BE2C (cell line): ENCODE measurements at regions not wholly inside any gene's neighbourhood (a gene's known extent, or its start where the extent isn't known, plus 50 kb on each side); places are given as distances from the start of the nearest gene placed in this dataset.

Source experiments
- DNase-seq: peaks from one replicate; pipeline ENCODE4 v3.0.0-alpha.2; 2020
- H3K27me3 ChIP-seq: fragments of 250-450 bp; sonication (Bioruptor Pico); 2 replicates; pipeline ENCODE4 v1.5.1; 2020; ENCODE audit warnings: mild to moderate bottlenecking
- H3K36me3 ChIP-seq: fragments of 250-450 bp; sonication (Bioruptor Pico); 2 replicates; pipeline ENCODE4 v1.5.1; 2020; ENCODE audit warnings: mild to moderate bottlenecking
- H3K4me1 ChIP-seq: fragments of 250-450 bp; sonication (Bioruptor Pico); 2 replicates; pipeline ENCODE4 v1.5.1; 2020
- H3K4me3 ChIP-seq: 2 replicates; pipeline ENCODE4 v1.5.1; 2011; ENCODE audit warnings: low read depth, low read length
- H3K9me3 ChIP-seq: fragments of 250-450 bp; sonication (Bioruptor Pico); 2 replicates; pipeline ENCODE4 v1.5.1; 2020
- TF ChIP-seq, protein P1 (sequence below): IDR thresholded peaks from 2 replicates; pipeline ENCODE4 v1.5.1; 2012; ENCODE audit warnings: mild to moderate bottlenecking, low read depth, low read length

DNA sequence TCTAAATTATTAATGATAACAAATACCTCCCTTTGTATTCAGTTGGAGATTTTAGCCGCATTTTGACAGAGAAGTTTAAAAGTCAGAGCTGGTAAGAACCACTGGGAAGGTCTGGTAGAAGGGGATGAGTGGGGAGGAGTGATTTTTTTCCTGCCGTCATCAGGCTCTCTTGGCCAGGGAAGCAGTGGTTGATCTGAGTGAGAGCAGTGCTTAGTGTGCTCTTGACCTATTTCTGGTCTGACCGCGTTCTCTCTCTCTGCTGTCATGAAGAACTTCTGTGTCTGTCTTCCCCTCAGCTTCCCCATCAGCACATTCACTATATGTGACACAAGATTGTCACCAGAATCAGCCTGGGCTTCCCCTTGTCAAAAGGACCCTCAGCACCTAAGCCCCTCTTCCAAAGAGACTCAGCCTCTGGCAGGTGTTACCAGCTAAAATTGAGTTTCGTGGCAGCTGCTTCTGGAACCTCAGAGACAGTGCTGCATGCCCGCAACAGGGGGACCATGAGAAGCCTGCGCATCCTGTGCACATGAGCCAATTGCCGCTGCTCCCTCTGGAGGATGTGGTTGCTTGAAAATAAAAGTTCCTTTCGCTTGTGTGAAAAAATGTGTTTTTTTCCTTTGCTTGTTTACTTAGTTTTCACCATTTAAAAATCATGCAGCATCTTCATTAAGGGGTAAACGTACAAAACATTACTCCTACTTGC lies 268.9 kb downstream of the C4orf33 start:
- no peaks in the 10 kb centered on the region for H3K9me3 ChIP-seq
- peaks cover 5% of the 10 kb centered on the region; the same call in 1 of the 2 replicates for H3K4me1 ChIP-seq
- DNase-seq, result no peak
- no peaks in the 10 kb centered on the region for H3K27me3 ChIP-seq
- no peak overlapping the region for H3K4me3 ChIP-seq
- TF ChIP-seq, protein P1, sequence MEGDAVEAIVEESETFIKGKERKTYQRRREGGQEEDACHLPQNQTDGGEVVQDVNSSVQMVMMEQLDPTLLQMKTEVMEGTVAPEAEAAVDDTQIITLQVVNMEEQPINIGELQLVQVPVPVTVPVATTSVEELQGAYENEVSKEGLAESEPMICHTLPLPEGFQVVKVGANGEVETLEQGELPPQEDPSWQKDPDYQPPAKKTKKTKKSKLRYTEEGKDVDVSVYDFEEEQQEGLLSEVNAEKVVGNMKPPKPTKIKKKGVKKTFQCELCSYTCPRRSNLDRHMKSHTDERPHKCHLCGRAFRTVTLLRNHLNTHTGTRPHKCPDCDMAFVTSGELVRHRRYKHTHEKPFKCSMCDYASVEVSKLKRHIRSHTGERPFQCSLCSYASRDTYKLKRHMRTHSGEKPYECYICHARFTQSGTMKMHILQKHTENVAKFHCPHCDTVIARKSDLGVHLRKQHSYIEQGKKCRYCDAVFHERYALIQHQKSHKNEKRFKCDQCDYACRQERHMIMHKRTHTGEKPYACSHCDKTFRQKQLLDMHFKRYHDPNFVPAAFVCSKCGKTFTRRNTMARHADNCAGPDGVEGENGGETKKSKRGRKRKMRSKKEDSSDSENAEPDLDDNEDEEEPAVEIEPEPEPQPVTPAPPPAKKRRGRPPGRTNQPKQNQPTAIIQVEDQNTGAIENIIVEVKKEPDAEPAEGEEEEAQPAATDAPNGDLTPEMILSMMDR, result no peak
- H3K36me3 ChIP-seq, result no peaks in the 10 kb centered on the region

DNA sequence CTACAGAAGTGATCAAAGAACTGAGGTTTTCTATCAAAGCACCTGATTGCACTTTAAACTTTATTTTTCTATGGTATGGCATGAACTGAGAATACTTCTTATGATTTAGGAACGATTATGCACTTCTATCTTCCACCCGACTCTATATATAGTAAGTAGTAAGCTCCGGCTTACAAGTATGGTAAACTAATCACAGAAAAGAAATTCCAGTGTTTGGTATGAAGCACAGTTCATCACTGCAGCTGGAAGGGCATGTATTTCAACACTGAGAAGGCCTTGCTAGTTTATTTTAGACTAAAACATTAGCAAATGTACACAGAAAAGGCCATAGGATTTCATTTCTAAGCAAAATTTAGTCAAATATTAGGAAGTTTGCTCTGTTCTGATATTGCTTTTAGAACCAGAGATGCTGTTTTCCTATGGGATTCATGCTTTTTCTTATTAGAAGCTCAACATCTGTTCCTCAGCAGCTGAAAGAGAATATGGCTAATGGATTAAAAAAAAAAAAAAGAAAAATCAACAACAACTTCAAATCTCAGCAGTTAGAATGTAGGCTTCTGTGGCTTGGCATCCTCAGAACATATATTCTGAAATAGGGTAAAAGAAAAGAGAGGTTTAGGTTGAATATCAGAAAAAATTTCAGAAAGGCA lies 273.5 kb downstream of the C4orf33 start:
- Histone ChIP-seq H3K27me3 (no peaks in the 10 kb centered on the region), H3K4me1 (no peaks in the 10 kb centered on the region), H3K9me3 (no peaks in the 10 kb centered on the region), H3K36me3 (no peaks in the 10 kb centered on the region), H3K4me3 (no peak overlapping the region)
- DNase-seq, result no peak
- TF ChIP-seq, protein P1, result no peak

DNA sequence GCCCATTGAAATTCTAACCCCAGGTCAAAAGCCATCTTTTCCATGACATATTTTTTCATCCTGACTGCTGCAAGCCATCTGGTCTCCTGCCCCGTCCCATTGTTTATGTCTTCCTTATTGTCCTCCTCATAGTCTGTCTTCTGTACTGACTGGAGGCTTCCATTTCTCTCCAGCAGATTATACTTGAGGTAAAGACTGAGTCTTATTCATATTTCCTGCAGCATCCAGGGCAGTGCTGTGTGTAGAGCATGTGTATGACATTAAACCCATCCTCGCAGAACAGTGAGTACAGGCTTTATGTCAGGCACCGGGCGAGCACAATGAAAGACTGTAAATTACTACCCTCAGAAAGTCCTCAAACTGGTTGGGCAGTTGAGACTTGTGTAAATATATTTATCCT lies 275.1 kb downstream of the C4orf33 start:
- Histone ChIP-seq H3K4me3 (no peak overlapping the region), H3K4me1 (no peaks in the 10 kb centered on the region), H3K27me3 (no peaks in the 10 kb centered on the region), H3K36me3 (no peaks in the 10 kb centered on the region), H3K9me3 (no peaks in the 10 kb centered on the region)
- TF ChIP-seq, protein P1, result no peak
- DNase-seq, result no peak

DNA sequence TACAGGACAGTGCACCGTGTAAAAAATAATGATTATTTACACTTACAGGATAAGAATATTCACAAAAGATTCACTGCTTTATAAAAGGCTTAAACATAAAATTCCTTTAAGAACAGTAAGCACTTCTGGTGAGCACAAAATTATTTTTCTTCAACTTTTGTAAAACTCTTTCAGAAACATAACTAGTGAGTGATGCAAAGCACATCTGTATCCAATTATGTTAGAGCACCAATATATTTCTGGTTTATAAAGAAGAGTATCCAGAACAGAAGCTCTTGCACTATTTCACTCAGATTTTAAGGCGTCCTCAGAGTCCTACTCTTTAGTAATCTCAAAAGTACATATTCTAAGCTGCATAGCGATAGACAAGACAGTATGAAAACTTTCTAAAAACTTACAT lies 276.0 kb downstream of the C4orf33 start:
- Histone ChIP-seq H3K36me3 (no peaks in the 10 kb centered on the region), H3K4me1 (no peaks in the 10 kb centered on the region), H3K4me3 (no peak overlapping the region), H3K9me3 (no peaks in the 10 kb centered on the region), H3K27me3 (no peaks in the 10 kb centered on the region)
- TF ChIP-seq, protein P1, result no peak
- no peak for DNase-seq

DNA sequence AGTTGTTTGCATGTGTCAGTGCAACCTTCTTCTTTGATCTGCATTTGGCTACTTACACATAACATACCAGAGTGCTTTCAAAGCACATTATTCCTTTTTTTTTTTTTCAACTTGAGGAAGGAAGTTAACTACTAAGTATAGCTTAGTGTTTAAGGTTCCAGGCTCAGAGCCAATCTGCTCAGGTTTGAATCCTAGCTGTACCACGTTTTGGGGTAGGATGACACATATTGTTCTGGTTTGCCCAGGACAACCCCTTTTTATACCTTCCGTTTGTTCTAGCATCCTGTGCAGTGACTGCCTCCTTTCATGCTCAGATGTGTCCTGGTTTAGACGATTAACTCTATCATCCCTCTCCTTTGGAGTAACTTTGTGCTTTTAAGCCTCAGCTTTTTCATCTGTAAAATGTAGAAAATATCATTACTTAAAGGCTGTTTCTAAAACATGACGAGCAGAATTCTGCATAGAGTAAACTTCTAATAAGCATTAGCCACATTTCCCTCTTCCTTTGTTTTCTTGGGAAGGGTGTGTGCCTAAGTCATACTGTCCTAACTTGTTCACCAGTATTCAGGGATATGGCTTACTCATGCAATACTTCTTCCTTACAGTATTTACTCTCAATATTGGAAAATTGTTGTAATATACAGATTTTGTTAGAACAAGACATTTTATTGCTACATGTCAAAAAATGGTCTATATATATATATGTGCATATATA lies 281.3 kb downstream of the C4orf33 start:
- Histone ChIP-seq H3K27me3 (no peaks in the 10 kb centered on the region), H3K4me1 (no peaks in the 10 kb centered on the region), H3K36me3 (no peaks in the 10 kb centered on the region), H3K4me3 (no peak overlapping the region), H3K9me3 (no peaks in the 10 kb centered on the region)
- DNase-seq, result no peak
- TF ChIP-seq, protein P1, result no peak

DNA sequence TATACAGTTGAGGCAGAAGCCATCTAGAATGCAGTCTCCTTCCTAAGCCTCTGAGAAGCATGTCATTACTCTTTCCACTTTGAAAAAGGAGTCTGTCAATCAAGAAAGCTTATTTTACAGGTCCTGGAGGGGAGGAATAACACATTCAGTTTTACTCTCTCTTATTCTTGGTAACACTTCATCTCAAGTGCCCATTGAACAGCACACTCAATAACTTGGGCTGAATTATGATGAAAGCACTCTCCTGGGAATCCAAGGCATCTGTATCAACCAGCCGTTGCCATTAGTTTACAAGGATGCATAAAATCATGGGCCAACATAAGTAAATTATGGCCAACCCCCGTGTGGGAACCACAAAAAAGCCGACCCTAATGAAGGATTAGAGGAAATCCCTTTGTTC lies 282.4 kb downstream of the C4orf33 start:
- Histone ChIP-seq H3K9me3 (no peaks in the 10 kb centered on the region), H3K4me3 (no peak overlapping the region), H3K36me3 (no peaks in the 10 kb centered on the region), H3K4me1 (no peaks in the 10 kb centered on the region), H3K27me3 (no peaks in the 10 kb centered on the region)
- no peak for DNase-seq
- TF ChIP-seq, protein P1, result no peak
